GM21526 (cell line): ENCODE measurements at regions not wholly inside any gene's neighbourhood (a gene's known extent, or its start where the extent isn't known, plus 50 kb on each side); places are given as distances from the start of the nearest gene placed in this dataset.

Source experiments
- ATAC-seq: cut with Tn5 transposase; IDR thresholded peaks from one replicate; pipeline ENCODE4 v1.9.1; 2021; ENCODE audit warnings: moderate library complexity; ENCODE audit not compliant: unreplicated experiment, low FRiP score

DNA sequence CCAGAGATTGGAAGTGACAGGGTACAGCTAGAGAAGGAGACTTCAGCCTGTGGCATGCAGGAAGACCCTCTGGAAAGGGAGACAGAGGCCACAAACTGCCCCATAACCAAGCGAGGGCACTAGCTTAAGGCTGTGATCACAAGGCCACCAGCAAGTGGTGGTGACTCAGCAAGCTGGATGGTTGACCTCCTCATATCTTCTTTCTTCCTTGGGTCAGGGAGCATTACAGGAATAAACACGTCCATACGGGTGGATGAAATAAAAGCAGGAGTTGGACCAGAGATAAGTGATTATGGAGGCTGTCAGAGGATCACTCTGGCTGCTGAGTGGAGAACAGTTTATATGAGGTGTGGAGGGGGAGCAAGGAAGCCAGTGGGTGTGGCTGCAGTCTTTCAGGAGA lies 234.6 kb upstream of the TAS2R1 start:
- no peak for ATAC-seq

DNA sequence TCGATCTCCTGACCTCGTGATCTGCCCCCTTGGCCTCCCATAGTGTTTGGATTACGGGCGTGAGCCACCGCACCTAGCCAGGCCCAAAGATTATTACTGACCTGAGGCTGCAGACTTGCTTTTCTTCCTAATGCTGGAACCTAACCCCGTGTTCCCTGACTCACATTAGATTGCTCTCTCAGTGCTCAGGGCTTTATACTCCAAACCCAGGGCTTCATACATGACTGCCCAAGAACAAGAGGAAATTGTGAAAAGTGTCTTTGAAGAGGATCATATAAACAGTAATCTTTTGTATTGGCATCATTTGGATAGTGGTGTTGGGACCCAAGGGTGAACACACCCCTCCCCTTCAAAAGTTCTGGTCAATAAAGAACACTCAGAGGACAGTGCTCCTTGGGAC lies 233.3 kb upstream of the TAS2R1 start:
- ATAC-seq: no peak

DNA sequence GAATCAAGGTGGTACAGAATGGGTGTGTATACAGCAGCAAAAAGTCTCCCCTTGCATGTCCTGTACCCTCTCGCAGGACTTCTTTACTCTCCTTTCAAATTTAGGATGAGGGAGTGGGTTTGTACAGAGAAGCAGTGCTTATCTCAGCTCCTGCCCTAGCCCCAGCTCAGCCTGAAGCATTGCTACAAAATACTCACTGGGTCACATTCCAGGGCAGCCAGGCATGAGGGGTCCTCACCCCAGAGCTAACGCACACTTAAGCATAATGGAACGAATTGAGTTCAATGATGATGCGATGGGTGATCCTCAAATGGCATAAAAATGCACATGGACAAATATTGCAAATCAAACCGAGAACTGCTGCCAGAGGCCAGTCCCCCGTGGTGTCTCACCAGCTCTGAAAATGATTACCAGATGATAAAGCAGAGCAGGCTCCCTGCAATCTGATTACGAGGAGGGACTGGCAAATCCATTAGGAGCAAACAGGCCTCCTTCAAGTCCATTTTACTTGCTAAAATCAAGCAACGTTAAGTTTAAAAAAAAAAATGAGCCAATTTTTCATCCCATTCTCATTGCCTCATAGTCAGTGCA lies 231.6 kb upstream of the TAS2R1 start:
- ATAC-seq: no peak

DNA sequence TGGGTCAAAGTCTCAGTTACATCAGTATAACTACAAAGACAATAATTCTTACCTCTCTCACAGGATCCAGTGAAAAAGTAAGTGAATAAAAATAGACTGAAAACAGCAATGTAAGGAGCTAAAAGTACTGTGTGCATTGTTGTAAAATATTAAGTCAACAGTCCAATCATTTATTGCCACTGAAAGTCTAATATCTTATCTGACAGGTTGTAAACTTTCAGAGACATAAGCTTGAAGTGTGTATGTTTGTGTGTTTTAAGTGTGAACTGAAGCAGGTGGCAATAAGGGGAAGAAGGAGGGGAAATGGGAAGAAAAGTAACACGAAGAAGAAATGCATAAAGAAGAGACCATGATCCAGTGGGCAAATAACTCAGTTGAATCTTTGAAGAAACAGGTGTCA lies 229.7 kb upstream of the TAS2R1 start:
- ATAC-seq: no peak

DNA sequence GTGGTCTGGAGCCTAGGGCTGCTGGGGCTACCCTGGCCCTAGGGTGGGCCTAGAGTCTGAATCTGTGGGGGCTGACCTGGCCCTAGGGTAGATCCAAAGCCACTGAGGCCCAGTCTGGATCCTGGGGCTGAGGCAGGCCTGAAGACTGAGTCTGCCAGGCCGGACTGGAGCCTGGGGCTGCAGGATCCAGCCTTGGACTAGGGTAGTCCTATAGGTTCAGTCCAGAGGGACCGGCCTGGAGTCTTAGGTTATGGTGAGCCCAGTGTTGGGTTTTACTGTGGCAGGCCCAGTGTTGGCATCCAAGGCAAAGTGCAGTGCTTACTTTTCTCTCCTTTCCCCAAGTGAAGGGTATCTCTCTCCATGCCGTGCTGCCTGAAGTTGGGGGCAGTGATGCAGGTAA lies 227.9 kb upstream of the TAS2R1 start:
- ATAC-seq: no peak

DNA sequence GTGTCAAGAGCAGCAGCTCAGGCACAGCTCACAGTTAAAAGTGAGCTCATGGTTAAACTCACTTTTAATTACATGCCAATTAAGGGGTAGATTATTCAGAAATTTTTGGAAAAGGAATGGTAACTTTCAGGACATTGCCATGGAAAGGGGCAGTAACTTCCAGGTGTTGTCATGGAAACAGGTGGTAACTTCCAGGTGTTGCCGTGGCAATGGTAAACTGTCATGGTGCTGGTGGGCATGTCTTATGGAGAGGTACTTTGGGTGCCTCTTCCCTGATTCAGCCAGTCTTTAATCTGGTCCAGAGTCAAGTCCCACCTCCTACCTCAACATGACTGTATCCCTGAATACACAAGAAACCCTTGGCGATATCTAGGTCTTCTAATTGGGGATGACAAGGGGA lies 223.2 kb upstream of the TAS2R1 start:
- no peak for ATAC-seq

DNA sequence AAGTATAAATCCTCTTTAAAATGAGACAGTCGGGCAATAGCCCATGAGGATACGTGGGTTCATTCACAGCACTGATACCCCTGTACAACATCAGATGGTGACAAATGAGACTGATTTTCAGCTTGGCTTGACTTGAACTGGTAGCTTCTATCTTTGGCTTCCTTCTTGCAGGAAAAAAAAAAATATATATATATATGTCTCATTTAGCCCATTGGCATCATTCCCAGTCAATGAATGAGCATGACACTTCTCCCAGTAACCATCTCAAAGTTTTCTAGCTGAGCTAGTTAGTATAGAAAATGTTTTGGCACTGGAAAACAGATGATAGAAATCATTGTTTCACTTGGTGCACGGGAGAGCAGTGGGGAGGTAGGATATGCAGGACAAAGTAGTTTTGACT lies 222.5 kb upstream of the TAS2R1 start:
- ATAC-seq: no peak

DNA sequence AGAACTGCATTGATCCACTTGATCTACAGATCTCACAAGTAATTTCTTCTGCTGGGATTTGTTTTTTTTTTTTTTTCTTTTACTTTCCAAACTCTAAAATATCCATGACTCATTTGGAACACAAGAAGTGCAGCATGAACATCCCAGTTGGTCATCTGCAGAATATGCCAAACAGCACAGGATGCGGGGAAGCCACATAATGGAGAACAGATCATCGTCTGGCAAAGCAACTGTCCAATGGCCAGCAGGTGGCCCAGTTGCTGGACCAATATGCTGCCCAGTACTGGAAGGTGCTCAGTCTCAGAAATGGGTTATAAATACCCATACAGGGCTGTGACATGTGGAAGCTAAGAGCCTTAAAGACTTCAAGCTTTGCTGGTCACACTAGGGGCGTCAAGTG lies 221.3 kb upstream of the TAS2R1 start:
- no peak for ATAC-seq

DNA sequence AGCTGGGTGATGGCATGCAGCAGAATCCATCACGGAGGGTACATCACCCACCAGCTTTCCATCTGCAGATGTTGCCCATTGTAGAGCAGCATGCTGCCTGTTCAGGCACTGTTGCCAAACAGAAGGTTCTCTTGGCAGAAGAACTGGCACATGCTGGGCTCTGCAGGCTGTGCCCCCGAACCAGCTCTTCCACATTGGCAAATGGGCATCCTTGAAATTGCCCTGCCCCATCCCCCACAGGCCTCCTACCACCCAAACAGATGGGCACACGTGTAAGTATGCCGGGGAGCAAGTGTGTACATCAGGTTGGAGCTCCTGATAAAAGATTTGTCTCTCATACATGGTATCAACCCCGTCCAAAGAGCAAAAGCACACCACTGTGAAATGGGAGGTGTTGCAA lies 220.3 kb upstream of the TAS2R1 start:
- ATAC-seq: no peak

DNA sequence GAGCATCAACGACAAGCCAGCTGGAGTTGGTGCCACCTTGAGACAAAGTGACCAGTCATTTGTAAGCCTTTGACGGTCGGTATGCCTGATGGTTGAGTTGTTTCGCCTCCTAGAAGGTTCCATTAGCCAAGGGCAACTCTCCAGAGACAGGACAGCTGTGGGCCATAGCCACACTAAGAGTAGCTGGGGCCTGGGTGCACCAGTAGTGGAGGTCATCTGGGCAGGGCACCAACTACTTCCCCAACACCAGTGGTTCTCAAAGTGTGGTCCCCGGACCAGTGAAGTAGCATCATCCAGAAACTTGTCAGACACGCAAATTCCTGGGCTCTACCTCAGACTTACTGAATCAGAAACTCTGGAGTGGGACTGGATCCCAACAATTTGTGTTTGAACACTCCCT lies 217.5 kb upstream of the TAS2R1 start:
- ATAC-seq: no peak

DNA sequence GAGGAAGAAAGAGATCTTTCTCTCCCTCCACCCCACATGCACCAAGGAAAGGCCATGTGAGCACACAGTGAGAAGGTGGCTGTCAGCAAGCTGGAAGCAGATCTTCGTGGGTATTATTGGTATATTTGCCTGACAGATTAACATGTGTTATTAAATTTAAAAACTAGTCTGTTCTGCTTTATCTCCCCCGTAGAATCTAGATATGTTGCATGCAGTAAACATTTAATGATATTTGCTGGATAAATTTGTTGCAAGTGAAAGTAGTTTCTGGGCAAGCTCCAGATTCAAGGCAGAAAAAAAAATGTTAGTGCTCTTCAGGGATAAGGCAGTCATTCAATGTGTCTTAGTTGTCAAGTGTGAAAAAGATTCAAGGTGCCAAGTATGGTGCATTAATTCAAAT lies 215.0 kb upstream of the TAS2R1 start:
- no peak for ATAC-seq

DNA sequence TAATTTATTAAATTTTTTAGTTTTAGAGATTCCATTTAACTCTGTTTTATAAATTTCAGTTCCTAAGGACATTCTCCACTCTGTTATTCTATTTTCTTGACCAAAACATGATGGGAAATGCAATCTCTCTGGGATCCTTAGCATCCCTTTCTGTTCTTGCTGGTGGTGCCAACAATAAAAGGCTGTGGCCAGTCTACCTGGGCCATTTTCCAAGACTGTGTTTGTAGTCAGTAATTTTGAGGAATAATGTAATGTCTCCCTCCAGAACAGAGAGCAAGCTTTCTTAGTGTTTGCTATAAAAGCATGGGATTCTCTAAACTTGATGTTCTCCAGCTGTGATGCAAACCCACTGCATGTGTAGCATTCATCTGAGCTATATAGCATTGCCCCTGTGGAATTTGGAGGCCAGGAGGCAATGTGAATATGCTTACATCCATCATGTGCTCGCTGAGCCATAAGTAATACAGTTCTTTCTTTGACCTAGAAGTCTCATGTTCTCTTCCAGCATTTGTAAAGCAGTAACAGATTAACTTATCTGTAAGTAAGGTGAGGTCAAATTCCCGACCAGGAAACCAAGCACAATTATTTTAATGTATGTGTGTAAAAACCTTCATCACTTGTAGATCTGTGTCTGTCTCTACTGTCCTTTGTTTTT lies 211.5 kb upstream of the TAS2R1 start:
- ATAC-seq: no peak

DNA sequence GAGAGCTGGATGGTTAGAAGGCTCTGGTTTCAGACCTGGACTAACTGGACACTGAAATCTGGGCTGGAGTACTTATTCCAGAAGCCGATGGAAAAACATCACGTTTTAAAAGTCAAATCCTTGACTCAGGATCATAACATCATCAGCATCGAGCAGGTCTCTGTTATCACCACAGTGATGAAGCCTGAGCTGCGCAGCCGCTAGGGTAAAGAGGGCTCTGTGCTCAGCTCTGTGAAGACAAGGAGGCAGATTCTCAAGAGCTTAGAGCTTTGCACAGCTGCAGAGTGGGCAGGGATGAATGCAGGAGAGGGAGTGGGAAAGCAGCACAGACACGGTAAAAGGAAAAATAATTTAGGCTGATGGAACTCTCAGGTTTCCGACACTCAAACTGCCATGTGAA lies 208.8 kb upstream of the TAS2R1 start:
- ATAC-seq: no peak

DNA sequence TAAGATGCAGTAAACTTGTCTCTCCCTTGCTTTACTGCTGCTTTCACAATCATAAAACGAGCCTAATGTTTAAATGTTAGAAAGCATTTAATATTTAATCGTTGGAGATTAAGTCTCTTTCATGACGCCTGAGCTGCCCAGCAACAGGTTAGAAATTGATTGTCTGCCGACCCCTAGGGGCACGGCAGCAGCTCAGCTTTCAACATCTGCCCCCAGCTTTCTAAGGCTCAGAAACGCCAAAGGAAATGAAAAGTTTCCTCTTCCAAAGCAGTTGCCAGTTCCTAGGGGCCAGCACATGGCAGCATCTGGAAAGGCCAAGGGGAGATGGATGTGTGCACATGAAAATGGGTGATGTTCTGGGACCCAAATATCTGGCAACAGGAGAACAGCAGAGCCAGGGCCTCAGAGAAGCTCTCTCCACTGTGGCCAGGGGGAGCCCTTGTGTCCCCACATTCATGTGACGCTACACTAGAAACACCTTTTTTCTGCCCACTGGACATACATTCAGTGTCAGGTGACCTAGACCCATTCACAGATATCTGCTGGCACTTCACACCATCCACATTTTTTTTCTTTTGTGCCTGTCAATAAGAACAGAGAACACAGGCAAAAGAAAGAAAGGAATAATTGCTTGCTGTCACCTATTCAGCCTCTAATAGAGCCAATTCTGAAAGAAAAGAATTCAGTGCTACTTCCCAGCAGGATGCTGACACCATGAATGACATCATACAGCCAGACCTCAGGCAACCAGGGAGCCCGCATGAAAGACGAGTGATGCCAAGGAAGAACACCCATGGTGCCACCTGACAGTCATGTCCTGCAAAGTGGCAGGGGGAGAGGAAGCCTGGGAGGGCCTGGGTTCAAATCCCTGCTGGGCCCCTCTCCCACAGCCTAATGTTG lies 205.0 kb upstream of the TAS2R1 start:
- ATAC-seq: no peak

DNA sequence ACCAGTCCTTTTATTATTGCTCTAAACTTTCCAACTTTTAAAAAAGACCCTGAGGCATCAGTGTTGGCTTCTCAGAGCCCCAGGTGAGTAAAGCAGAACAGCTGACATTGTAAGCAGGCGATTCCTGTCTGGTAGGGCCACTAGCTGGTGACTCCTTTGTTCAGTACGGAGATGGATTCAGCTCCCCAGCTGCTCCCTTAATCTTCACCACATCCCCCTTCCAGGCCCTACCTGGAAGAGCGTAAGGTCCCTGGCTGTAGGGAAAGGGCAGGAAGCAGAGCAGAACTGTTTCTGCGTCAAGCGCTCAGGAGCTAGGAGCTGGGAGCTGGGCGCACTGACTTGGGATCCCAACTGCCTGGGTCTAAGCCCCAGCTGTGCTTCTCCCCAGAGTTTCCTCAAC lies 203.7 kb upstream of the TAS2R1 start:
- no peak for ATAC-seq

DNA sequence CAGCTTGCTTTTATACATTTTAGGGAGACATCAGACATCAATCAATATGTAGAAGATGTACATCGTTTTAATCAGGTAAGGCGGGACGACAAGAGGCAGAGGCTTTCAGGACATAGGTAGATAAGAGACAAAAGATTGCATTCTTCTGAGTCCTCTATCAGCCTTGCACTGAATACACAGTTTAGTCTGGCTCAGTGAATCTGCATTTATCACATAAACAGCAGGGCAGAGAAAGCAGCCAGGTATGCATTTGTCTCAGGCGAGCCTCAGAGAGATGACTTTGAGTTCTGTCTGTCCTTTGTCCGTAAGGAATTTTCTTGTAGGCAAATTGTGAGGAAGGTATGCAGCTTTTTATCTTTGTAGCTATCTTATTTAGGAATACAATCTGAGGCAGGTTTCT lies 202.8 kb upstream of the TAS2R1 start:
- no peak for ATAC-seq

DNA sequence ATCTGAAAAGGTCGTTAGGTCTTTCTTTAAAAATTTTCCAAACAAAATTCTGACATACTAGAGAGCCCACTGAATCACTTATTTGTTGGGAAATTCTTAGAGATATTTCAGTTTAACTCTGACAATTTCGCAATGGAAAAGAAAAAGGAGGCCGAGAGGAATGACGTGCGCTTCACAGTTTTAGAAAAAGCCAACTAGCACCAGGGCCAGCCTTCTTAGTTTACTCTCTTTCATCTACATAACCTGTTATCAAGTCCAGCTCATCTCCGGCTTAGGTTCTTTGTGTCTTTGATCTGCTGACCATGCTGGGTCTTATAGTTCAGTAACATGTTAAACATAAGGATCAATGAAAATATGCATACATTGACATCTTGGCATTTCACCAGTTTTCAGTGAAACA lies 201.7 kb upstream of the TAS2R1 start:
- ATAC-seq: no peak

DNA sequence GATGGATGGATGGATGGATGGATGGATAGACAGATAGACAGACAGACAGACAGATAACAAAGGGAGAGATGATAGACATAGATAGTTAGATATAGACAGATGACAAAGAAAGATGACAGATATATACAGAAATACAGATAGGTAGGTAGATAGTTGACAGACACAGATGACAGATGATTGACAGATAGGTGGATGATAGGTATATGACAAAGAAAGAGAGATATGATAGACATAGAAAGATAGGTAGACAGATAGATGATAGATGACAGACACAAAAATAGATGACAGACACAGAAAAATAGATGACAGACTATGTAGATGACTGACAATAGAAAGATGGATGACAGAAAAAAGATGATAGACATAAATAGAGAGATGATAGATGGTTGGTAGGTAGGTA lies 200.0 kb upstream of the TAS2R1 start:
- no peak for ATAC-seq

DNA sequence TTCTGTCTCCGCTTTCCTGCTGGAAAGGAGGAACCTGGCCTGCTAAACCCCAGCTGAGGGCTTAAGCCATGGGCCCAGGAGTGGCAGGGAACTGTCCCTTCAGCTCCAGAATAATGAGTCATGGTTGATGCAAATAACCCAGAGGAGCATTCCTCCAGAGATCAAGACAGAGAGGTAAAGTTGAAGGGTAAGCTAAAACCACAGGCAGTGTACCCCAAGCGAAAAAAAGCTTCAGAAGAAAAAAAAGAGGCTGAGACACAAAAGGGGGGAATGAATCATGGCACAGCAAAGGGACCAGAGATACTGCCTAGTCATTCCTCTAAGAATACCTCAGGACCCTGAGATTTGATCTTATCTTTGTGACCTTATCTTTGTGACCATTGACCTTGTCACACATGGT lies 199.5 kb upstream of the TAS2R1 start:
- ATAC-seq: no peak

DNA sequence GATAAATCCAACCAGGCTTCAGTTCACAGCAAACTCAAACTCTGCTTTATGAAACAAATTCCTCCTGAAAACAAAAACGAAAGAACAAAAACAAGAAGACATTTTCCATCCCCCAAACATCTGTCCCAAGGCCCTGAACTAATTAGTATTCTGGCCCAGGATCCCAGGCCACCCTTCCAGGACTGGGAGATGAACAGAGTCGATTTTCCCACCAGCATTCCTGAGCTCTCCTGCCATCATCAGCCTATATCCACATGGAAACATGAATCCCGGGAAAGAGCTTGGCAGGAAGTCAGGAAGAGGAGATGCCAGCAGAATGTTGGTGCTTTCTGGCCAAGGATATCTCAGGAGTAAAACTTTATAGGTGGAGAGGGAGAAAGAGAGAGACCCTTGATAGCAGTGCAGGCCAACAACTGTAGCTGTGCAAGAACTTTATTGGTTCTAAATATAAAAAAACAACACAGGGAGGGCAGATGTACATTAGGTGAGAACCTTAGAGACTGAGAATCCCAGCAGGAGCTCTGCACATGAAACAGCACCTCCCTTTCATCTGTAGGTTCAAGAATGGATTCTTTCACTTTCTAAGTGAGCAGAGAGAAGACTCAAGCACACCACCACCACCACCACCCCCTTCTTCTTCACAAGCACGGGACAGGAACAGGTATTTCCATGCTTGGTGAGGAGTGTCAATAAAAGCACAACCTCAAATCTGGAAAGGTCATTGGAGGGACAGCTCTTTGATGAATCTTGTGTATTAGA lies 190.7 kb upstream of the TAS2R1 start:
- ATAC-seq: no peak

DNA sequence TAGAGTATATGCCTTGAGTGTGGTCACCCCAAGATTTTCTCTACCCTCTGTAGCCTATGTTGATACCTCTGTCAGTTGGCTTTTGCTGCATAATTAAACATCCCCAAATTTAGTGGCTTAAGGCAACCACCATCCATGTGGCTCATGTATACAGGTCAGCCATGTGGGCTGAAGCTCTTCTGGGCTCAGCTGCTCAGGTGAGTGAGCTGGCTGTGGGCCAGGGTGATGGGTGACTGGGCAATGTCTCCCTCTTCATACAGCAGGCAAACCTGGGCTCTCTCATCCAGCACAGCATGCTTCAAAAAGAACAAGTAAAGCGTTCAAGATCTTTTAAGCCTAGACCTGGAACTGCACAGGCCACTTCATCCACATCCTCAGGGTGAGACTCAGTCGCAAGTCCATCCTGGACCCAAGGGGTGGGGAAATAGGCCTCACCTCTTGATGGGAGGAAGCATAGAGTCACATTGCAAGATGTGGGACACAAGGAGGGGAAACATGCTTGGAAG lies 188.2 kb upstream of the TAS2R1 start:
- ATAC-seq: no peak
